COR-L47 (cell line): ENCODE measurements at regions not wholly inside any gene's neighbourhood (a gene's known extent, or its start where the extent isn't known, plus 50 kb on each side); places are given as distances from the start of the nearest gene placed in this dataset.
A peak's percentile ranks its signal among the peaks of the same experiment; 100 is the strongest.
"Not testable (repeated sequence)": the region's sequence is repeated elsewhere in the genome, so short reads cannot be mapped to it uniquely, and the experiment has no call there.

ENCODE experiments used
- DNase-seq: peaks from one replicate; lab custom pipeline; 2025; lab: John Stamatoyannopoulos, UW

DNA sequence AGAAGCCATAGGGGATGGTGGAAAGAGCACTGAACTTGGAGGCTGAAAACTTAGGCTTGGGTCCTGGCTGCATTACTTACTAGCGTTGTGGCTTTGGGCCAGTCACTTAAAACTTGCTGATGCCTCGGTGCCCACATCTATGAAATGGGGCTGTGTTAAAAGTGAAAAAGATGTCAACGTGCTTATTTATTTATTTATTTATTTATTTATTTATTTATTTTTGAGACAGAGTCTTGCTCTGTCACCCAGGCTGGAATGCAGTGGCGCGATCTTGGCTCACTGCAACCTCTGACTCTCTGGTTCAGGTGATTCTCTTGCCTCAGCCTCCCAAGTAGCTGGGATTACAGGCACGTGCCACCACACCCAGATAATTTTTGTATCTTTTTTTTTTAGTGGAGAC is 94.3 kb downstream of the MRM1 start:
- not testable (repeated sequence) for DNase-seq

DNA sequence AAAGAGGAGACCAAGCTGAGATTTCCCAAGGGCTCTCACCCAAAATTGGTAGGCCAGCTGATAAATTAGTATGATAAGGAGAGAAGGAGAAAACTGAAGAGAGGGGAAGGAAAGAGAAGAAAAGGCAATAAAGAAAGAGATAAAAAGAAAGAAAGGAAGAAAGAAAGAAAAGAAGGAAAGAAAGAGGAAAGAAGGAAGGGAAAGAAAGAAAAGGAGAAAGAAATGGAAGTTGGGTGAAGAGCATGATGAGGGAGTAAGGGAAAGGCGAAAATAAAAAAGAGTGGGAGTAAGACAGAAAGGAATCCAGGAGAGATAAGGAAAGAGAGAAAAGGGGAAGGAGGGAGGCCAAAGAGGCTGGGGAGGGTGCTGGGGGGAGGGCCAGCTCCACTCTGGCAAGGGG is 95.4 kb downstream of the MRM1 start:
- no peak for DNase-seq

DNA sequence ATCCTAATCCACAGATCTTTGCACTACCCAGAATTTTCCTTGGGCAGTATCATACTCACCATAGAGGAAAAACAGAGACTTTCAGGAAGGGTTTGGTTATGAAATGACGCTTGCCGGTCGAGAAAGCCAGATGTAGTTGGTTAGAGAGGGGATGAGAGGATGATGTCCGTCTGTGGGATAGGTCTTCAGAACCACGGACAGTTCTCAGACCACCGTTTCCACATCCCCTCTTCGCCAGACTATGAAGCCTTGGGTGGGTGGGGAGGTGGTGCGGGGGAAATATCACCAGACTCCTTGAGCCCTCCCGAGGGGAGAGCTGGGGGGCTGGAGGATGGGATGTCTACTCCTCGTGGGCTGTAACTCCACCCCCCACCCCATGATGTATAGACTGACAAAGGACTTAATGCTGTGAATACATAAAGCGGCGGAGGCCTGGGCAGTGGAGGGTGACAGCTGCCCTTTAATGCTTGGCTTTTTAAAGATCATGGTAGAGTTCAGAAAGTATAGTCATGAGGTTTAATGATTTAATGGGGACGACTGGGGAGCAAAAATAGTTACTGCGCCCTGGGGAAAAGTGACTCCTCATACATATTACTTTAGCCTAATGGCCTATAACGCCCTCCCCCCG is 96.6 kb downstream of the MRM1 start:
- no peak for DNase-seq

DNA sequence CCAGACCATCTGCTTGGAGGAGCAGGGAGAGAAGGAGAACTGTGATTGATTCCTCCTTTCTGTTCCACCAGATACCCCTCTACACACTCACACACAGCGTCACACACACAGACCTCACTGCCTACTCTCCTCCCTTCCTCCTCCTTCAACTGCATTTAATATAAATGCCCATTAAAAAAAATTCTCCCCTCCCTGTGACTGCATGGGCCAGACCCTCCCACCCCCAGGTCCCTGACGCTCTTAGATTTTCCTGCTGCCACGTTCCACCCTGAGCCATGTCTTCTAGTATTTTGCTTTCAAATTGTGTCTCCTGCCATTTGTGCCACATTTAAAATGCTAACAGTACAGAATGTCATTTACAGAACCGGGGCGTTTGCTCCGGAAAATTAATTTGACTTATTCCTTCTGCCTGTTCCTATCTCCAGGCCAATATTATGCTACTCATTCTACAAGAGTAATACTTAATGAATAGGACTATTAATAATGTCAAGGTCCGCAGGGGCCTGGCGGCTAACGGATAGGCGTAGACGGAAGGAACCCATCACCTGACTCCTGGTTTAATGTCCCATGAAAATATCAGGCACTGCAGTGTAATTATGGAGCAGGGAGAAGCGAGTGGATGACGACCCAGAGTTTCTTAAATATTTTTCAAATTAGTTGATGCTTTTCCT is 100.2 kb downstream of the MRM1 start:
- DNase-seq: no peak

GRCh38 chr17:36702636-36703035 is 101.3 kb downstream of the MRM1 start:
- DNase-seq: no peak

DNA sequence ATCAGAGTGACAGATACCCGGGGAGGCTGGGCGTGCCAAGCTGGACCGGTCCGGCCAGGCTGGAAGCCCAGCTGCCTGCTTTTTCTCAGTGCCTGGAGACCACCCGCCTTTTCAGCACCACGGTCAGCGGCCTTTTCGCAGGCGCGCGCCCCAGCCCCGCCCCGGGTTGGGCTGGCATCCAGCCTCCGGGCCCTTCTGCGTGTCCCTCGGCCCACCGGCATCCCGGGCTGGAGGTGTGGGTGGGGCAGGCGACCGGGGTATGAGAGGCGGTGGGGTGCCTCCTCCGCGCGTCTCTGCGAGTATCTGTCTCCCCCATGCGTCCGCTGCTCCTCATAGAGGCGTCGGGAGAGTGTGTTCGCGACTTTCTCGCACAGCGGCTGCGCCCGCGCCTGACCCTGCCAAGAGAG is 102.5 kb downstream of the MRM1 start:
- no peak for DNase-seq

DNA sequence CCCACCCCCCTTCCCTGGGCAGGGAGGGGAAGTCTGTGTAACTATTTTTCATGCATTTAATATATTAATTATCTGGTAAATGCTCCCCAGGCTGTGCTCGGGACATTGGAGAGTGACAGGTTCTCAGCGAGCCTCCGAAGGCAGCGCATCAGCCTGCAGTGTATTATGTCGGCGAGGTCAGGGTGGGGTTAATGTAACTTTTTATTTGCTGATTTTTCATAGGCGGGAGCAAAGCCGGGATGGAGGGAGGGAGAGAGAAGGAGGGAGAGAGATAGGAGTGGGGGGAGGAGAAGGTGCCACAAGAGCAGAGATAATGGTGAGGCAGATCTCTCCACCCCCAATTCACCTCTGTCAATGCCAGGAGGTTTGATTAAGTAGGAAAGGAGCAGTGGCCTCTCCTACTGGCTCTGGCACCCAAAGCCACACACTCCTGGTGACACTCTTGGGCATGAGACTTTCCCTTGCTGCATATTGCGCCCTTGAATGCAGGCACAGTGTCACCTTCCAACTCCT is 104.0 kb downstream of the MRM1 start:
- DNase-seq: no peak

GRCh38 chr17:36705874-36706731 is 104.7 kb downstream of the MRM1 start:
- peak; percentile 44 for DNase-seq

GRCh38 chr17:36707904-36708303 is 106.5 kb downstream of the MRM1 start:
- DNase-seq: no peak

DNA sequence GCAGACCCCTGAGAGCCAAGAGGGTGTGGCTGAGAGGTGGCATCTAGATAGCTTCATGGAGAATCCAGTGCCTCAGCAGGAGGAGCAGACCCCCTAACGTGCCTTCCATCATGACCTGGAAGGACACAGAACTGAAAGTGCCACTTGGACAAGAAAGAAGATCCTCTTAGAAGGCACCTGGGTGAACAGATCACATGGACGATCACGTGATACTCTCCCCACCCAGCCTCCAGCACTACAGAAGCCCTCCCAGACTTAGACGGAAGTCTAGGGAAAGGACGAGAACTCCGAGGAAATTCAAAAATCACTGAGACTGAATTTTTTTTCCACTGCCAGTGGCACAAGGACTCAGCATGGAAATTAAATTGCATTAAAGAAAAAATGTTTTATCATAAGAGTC is 113.4 kb downstream of the MRM1 start:
- DNase-seq: no peak

GRCh38 chr17:36715951-36716350 is 114.6 kb downstream of the MRM1 start:
- no peak for DNase-seq

DNA sequence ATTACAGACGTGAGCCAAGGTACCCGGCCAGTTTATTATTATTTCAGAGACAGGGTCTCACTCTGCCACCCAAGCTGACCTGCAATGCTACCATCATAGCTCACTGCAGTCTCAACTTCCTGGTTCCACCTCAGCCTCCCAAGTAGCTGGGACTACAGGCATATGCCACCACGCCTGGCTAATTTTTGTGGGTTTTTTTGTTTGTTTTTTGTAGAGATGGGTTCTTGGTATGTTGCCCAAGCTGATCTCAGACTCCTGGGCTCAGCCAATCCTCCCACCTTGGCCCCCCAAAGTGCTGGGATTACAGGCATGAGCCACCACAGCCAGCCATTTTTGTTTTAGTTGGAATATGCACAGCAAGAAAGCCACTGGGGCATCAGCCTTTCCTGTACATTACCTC is 115.7 kb downstream of the MRM1 start:
- no peak for DNase-seq

DNA sequence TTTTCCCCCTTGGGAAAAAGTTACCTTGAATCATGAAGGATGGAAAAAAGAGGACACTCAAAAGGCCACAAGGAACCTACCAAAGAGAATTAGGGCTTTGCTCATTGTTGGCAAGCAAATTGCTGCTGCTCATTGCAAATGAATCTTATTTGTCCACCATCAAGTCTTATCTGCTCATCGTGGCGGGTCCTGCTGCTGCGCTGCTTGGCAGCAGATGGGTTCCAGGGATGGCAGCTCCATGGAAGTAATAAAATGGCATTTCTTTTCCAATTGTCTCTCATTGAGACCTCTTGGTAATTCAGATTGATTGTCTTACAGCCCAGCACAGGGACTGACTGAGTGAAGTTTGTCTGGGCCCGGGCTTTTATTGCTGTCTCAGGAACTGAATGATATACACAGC is 118.7 kb downstream of the MRM1 start:
- DNase-seq: no peak

DNA sequence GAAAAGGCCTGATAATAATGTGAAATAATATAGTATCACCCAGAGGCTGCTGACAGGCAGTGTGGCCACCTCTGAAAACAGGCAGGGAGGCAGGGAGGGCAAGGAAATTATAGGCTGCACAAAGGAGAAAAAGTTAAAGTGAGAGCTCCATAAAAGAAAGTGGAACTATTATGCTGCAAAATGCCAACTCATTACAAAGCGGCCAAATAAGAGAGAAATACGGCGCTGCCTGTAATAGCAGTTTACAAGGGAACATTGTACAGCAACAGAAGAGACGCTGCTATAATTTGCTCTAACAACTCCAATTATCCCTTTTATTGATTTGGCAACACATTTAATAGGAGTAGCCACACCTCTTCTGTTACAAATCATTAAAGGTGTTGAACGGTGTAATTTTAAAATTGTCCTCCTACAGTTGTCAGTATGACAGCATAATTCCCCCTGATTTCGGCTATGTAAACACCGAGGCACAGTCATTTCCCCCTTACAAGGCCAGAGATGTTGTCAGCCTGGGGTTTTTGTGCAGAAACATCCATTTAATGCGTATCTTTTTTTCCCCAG is 120.3 kb downstream of the MRM1 start:
- DNase-seq: peak; percentile 95

DNA sequence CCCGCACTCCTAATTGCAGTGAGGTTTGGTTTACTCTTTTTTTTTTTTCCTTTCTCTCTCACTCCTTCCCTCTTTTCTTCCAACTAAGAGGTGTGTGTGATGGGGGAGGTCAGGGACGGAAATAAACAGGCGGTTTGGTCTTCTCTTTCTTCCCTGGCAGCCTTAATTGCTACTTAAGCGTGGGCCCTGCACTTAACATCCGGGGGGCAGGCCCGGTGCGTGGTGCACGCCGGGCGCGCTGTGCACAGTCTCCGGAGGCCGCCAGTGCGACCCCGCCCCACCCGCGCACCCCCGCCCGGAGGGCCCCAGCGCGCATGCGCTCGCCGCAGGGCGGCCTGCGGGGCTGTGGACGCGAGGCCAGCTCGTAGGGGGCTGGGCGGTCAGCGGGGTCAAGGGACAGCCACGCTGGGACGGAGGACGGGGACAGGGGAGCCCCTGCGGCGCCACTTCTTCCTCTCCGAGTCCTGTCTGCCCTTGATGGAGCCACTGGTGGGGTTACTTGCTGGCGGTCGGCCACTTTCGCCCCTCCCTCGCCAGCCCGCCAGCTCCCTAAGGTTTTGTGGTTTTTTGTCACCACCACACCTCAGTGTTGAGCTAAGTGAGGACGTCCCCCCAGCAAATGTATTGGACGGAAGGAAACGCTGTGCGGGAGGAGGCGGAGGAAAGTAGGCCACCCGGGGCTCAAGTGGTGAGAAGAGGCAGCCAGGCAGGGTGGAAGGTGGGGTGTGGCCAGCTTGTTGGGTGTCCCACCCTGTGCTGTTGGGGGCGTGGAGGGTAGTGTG is 120.9 kb downstream of the MRM1 start:
- DNase-seq: peak; percentile 84

GRCh38 chr17:36722903-36723263 is 121.5 kb downstream of the MRM1 start:
- no peak for DNase-seq

- DNase-seq: no peak
Measured at GRCh38 chr17:36723459-36724025, 122.2 kb downstream of the MRM1 start.

DNA sequence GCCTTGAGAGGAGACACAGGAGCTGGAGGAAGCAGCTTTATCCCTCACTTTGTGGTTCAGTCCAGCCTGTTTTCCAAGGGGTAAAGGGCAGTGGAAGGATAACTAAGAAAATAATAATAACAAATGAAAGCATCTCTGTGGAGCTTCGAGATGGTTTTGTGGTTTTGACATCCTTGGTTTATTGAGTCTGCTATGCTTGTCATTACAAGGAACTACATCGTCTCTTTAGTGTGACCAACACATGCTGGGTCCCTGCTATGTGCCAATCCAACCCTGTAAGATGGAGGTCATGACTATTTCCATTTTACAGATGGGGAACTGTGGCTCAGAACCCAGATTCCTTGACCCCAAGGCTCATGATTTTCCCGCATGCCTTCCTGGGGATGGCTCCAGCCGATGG is 124.8 kb downstream of the MRM1 start:
- no peak for DNase-seq

GRCh38 chr17:36727052-36727451 is 125.7 kb downstream of the MRM1 start:
- DNase-seq: no peak

DNA sequence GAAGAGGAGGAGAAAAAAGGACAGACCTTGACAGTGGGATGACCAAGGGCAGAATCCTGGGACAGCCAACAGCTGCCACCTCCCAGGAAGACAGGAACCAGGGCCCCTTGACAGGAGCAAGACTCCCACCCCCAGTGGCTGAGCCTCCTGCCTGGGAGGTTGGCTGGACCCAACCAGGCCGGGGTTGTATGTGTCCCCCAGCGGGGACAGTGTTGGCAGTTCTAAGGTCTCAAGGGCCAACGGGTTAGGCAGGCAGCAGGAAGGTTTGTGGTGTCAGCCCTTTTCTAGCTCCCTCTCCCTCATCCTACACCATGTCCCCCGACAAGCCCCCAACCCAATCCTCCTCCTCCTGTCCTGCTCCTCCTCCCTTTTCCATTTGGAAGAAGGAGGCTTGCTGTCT is 126.2 kb downstream of the MRM1 start:
- no peak for DNase-seq
